K562 (cell line): ENCODE measurements at regions not wholly inside any gene's neighbourhood (a gene's known extent, or its start where the extent isn't known, plus 50 kb on each side); places are given as distances from the start of the nearest gene placed in this dataset.

Source experiments
- BHLHE40 ChIP-seq: IDR thresholded peaks from 2 replicates; pipeline ENCODE4 v1.6.1; 2011; ENCODE audit warnings: low read length, improper control_type of control experiment
- ERF ChIP-seq: fragments of 450-650 bp; formaldehyde crosslinking; IDR thresholded peaks from 2 replicates; pipeline ENCODE4 v1.4.0; 2020; ENCODE audit warnings: mild to moderate bottlenecking, mixed read lengths
- ETV6 ChIP-seq, 3 experiments: fragments of 150-350 bp in 1 of 3; sonication (generic) in 1 of 3; formaldehyde crosslinking in 1 of 3; IDR thresholded peaks; 2 replicates each; pipeline versions ENCODE4 v1.6.1 to v1.8.0; 2014 to 2022; ENCODE audit warnings: borderline replicate concordance in 2 of 3, low read depth in 2 of 3, antibody characterized with exemption in 1 of 3, low read length in 1 of 3, mild to moderate bottlenecking in 1 of 3, missing genetic modification reagents in 1 of 3
- HIVEP1 ChIP-seq: fragments of 250-450 bp; sonication (Bioruptor Pico); IDR thresholded peaks from 2 replicates; pipeline ENCODE4 v1.4.0; 2020; ENCODE audit warnings: mild to moderate bottlenecking
- JUNB ChIP-seq: fragments of 450-650 bp; formaldehyde crosslinking; conservative IDR thresholded peaks from 2 replicates; pipeline ENCODE4 v1.4.0; 2020; ENCODE audit warnings: mild to moderate bottlenecking
- JUND ChIP-seq, 2 experiments: IDR thresholded peaks; 2 replicates in 1 of 2; 3 replicates in 1 of 2; pipeline ENCODE4 v1.6.1; 2011; ENCODE audit warnings: borderline replicate concordance in 2 of 2, low read depth in 2 of 2, low read length in 2 of 2, improper control_type of control experiment in 1 of 2, missing biosample characterization in 1 of 2, missing genetic modification characterization in 1 of 2, missing genetic modification reagents in 1 of 2
- MEF2D ChIP-seq: conservative IDR thresholded peaks from 2 replicates; pipeline ENCODE4 v1.6.1; 2016; ENCODE audit warnings: low read depth, missing genetic modification characterization, missing compliant biosample characterization
- RBM25 ChIP-seq: fragments of 200-400 bp; formaldehyde crosslinking; IDR thresholded peaks from 2 replicates; pipeline ENCODE4 v1.6.1; 2018; ENCODE audit warnings: low read length, low read depth, moderate library complexity; ENCODE audit not compliant: severe bottlenecking
- SAFB2 ChIP-seq: fragments of 200-400 bp; formaldehyde crosslinking; IDR thresholded peaks from 2 replicates; pipeline ENCODE4 v1.6.1; 2018; ENCODE audit warnings: borderline replicate concordance, low read length, low read depth, moderate library complexity; ENCODE audit not compliant: severe bottlenecking
- SRSF7 ChIP-seq: fragments of 200-400 bp; formaldehyde crosslinking; optimal IDR thresholded peaks from 2 replicates; pipeline ENCODE3; 2017; ENCODE audit warnings: mild to moderate bottlenecking, low read depth, low read length
- TAF1 ChIP-seq: IDR thresholded peaks from 2 replicates; pipeline ENCODE4 v1.6.1; 2011; ENCODE audit warnings: mild to moderate bottlenecking, low read length, moderate library complexity; ENCODE audit not compliant: insufficient read depth, control insufficient read depth, severe bottlenecking; ENCODE audit errors: extremely low read depth
- ZBTB9 ChIP-seq: fragments of 450-650 bp; formaldehyde crosslinking; IDR thresholded peaks from 2 replicates; pipeline ENCODE4 v1.4.0; 2020; ENCODE audit warnings: mild to moderate bottlenecking, moderate library complexity
- TF ChIP-seq, protein P1 (sequence below): fragments of 200-600 bp; sonication (generic); IDR thresholded peaks from one replicate; pipeline ENCODE4 v1.6.1; 2012; ENCODE audit warnings: mild to moderate bottlenecking, low read depth, low read length, inconsistent platforms

- TF ChIP-seq SAFB2 (no peak), SRSF7 (no peak), RBM25 (peak; percentile 60), HIVEP1 (CRISPR knock-in tag) (no peak), JUNB (no peak), JUND (IDR thresholded peaks at IDR 0.05; ENCODE audit: borderline replicate concordance, low read depth, low read length) (peak; percentile 97), JUND (tag; IDR thresholded peaks at IDR 0.05; ENCODE audit: borderline replicate concordance, low read depth, low read length) (peak; percentile 95), ERF (CRISPR knock-in tag) (no peak), BHLHE40 (peak; percentile 61), MEF2D (tag) (0 out of 2 replicates have a peak, but pooled peaks have one; percentile 25), ETV6 (IDR thresholded peaks at IDR 0.05; ENCODE audit: borderline replicate concordance in 1 of 2, low read depth in 2 of 2, low read length in 1 of 2) (peak; percentile 37 to 80; a peak in 1 of 4 replicates), ETV6 (CRISPR knock-in tag; IDR thresholded peaks at IDR 0.05; ENCODE audit: borderline replicate concordance) (no peak), ZBTB9 (no peak), TAF1 (no peak)
- TF ChIP-seq, protein P1, sequence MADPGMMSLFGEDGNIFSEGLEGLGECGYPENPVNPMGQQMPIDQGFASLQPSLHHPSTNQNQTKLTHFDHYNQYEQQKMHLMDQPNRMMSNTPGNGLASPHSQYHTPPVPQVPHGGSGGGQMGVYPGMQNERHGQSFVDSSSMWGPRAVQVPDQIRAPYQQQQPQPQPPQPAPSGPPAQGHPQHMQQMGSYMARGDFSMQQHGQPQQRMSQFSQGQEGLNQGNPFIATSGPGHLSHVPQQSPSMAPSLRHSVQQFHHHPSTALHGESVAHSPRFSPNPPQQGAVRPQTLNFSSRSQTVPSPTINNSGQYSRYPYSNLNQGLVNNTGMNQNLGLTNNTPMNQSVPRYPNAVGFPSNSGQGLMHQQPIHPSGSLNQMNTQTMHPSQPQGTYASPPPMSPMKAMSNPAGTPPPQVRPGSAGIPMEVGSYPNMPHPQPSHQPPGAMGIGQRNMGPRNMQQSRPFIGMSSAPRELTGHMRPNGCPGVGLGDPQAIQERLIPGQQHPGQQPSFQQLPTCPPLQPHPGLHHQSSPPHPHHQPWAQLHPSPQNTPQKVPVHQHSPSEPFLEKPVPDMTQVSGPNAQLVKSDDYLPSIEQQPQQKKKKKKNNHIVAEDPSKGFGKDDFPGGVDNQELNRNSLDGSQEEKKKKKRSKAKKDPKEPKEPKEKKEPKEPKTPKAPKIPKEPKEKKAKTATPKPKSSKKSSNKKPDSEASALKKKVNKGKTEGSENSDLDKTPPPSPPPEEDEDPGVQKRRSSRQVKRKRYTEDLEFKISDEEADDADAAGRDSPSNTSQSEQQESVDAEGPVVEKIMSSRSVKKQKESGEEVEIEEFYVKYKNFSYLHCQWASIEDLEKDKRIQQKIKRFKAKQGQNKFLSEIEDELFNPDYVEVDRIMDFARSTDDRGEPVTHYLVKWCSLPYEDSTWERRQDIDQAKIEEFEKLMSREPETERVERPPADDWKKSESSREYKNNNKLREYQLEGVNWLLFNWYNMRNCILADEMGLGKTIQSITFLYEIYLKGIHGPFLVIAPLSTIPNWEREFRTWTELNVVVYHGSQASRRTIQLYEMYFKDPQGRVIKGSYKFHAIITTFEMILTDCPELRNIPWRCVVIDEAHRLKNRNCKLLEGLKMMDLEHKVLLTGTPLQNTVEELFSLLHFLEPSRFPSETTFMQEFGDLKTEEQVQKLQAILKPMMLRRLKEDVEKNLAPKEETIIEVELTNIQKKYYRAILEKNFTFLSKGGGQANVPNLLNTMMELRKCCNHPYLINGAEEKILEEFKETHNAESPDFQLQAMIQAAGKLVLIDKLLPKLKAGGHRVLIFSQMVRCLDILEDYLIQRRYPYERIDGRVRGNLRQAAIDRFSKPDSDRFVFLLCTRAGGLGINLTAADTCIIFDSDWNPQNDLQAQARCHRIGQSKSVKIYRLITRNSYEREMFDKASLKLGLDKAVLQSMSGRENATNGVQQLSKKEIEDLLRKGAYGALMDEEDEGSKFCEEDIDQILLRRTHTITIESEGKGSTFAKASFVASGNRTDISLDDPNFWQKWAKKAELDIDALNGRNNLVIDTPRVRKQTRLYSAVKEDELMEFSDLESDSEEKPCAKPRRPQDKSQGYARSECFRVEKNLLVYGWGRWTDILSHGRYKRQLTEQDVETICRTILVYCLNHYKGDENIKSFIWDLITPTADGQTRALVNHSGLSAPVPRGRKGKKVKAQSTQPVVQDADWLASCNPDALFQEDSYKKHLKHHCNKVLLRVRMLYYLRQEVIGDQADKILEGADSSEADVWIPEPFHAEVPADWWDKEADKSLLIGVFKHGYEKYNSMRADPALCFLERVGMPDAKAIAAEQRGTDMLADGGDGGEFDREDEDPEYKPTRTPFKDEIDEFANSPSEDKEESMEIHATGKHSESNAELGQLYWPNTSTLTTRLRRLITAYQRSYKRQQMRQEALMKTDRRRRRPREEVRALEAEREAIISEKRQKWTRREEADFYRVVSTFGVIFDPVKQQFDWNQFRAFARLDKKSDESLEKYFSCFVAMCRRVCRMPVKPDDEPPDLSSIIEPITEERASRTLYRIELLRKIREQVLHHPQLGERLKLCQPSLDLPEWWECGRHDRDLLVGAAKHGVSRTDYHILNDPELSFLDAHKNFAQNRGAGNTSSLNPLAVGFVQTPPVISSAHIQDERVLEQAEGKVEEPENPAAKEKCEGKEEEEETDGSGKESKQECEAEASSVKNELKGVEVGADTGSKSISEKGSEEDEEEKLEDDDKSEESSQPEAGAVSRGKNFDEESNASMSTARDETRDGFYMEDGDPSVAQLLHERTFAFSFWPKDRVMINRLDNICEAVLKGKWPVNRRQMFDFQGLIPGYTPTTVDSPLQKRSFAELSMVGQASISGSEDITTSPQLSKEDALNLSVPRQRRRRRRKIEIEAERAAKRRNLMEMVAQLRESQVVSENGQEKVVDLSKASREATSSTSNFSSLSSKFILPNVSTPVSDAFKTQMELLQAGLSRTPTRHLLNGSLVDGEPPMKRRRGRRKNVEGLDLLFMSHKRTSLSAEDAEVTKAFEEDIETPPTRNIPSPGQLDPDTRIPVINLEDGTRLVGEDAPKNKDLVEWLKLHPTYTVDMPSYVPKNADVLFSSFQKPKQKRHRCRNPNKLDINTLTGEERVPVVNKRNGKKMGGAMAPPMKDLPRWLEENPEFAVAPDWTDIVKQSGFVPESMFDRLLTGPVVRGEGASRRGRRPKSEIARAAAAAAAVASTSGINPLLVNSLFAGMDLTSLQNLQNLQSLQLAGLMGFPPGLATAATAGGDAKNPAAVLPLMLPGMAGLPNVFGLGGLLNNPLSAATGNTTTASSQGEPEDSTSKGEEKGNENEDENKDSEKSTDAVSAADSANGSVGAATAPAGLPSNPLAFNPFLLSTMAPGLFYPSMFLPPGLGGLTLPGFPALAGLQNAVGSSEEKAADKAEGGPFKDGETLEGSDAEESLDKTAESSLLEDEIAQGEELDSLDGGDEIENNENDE = no peak
These were observed 502.6 kb downstream of the TMEM114 start (continued) for GRCh38 chr16:8087597-8088289.
